H9 (cell line): ENCODE measurements at regions not wholly inside any gene's neighbourhood (a gene's known extent, or its start where the extent isn't known, plus 50 kb on each side); places are given as distances from the start of the nearest gene placed in this dataset.

Experiments used
- DNase-seq: peaks from one replicate; pipeline ENCODE4 v3.0.0-alpha.2; 2017
- H2AFZ ChIP-seq: one replicate; pipeline ENCODE4 v1.6.1; 2013; ENCODE audit warnings: mild to moderate bottlenecking, low read length, control low read depth, moderate library complexity
- H2AK5ac ChIP-seq: 2 replicates; pipeline ENCODE4 v1.6.1; 2013; ENCODE audit warnings: low read length, control low read depth, mixed read lengths; ENCODE audit not compliant: insufficient read length
- H2BK120ac ChIP-seq: one replicate; pipeline ENCODE4 v1.6.1; 2013; ENCODE audit warnings: low read depth, mild to moderate bottlenecking, low read length, control low read depth, inconsistent platforms; ENCODE audit not compliant: poor library complexity, severe bottlenecking
- H2BK12ac ChIP-seq: 2 replicates; pipeline ENCODE4 v1.6.1; 2013; ENCODE audit warnings: low read length, control low read depth, mixed read lengths, low read depth; ENCODE audit not compliant: insufficient read length
- H2BK15ac ChIP-seq: 2 replicates; pipeline ENCODE4 v1.6.1; 2013; ENCODE audit warnings: low read depth, low read length, control low read depth
- H2BK20ac ChIP-seq: one replicate; pipeline ENCODE4 v1.6.1; 2013; ENCODE audit warnings: low read depth, mild to moderate bottlenecking, low read length, control low read depth, inconsistent platforms; ENCODE audit not compliant: poor library complexity, severe bottlenecking
- H2BK5ac ChIP-seq: 2 replicates; pipeline ENCODE4 v1.6.1; 2013; ENCODE audit warnings: low read length, control low read depth, mixed read lengths; ENCODE audit not compliant: insufficient read length
- H3K14ac ChIP-seq: 2 replicates; pipeline ENCODE4 v1.6.1; 2013; ENCODE audit warnings: low read length, control low read depth; ENCODE audit not compliant: insufficient read depth
- H3K18ac ChIP-seq: 2 replicates; pipeline ENCODE4 v1.6.1; 2013; ENCODE audit warnings: low read depth, mild to moderate bottlenecking, mixed read lengths, low read length, control low read depth; ENCODE audit not compliant: insufficient read length
- H3K23ac ChIP-seq: 2 replicates; pipeline ENCODE4 v1.6.1; 2013; ENCODE audit warnings: low read length, control low read depth, mixed read lengths, low read depth; ENCODE audit not compliant: insufficient read length
- H3K23me2 ChIP-seq: 2 replicates; pipeline ENCODE4 v1.6.1; 2013; ENCODE audit warnings: low read depth, mild to moderate bottlenecking, mixed read lengths, low read length, control low read depth; ENCODE audit not compliant: insufficient read length, poor library complexity, severe bottlenecking
- H3K27ac ChIP-seq: 2 replicates; pipeline ENCODE4 v1.5.1; 2013; ENCODE audit warnings: low read length, control low read depth, mixed read lengths, low read depth; ENCODE audit not compliant: insufficient read length
- H3K27me3 ChIP-seq: 2 replicates; pipeline ENCODE4 v1.6.1; 2013; ENCODE audit warnings: low read length, control low read depth, inconsistent platforms; ENCODE audit not compliant: insufficient read depth
- H3K4ac ChIP-seq: 2 replicates; pipeline ENCODE4 v1.6.1; 2013; ENCODE audit warnings: low read depth, mild to moderate bottlenecking, control low read depth, inconsistent platforms, low read length, moderate library complexity
- H3K4me1 ChIP-seq: 2 replicates; pipeline ENCODE4 v1.6.1; 2013; ENCODE audit warnings: low read length, control low read depth, inconsistent platforms; ENCODE audit not compliant: insufficient read depth
- H3K4me2 ChIP-seq: 2 replicates; pipeline ENCODE4 v1.6.1; 2013; ENCODE audit warnings: low read length, control low read depth, mixed read lengths; ENCODE audit not compliant: insufficient read length, insufficient read depth
- H3K56ac ChIP-seq: 2 replicates; pipeline ENCODE4 v1.6.1; 2013; ENCODE audit warnings: low read depth, mild to moderate bottlenecking, mixed read lengths, low read length, control low read depth; ENCODE audit not compliant: insufficient read length
- H3K79me1 ChIP-seq: 2 replicates; pipeline ENCODE4 v1.6.1; 2013; ENCODE audit warnings: low read depth, mild to moderate bottlenecking, moderate library complexity, low read length, control low read depth, inconsistent platforms; ENCODE audit not compliant: insufficient read depth, poor library complexity, severe bottlenecking
- H3K79me2 ChIP-seq: 2 replicates; pipeline ENCODE4 v1.6.1; 2013; ENCODE audit warnings: low read length, control low read depth, inconsistent platforms; ENCODE audit not compliant: insufficient read depth
- H3K9ac ChIP-seq: 2 replicates; pipeline ENCODE4 v1.6.1; 2013; ENCODE audit warnings: low read length, control low read depth, mixed read lengths; ENCODE audit not compliant: insufficient read length; ENCODE audit errors: extremely low read depth
- H3K9me3 ChIP-seq: one replicate; pipeline ENCODE4 v1.6.1; 2013; ENCODE audit warnings: low read depth, low read length, inconsistent platforms; ENCODE audit not compliant: control insufficient read depth
- H3T11ph ChIP-seq: one replicate; pipeline ENCODE4 v1.6.1; 2013; ENCODE audit warnings: mild to moderate bottlenecking, low read length, control low read depth, inconsistent platforms
- H4K20me1 ChIP-seq: one replicate; pipeline ENCODE4 v1.6.1; 2013; ENCODE audit not compliant: control insufficient read depth, insufficient read length, insufficient read depth
- H4K5ac ChIP-seq: 2 replicates; pipeline ENCODE4 v1.6.1; 2013; ENCODE audit warnings: low read depth, mild to moderate bottlenecking, mixed read lengths, low read length, control low read depth; ENCODE audit not compliant: insufficient read length
- H4K8ac ChIP-seq: replicated peaks from 2 replicates; pipeline ENCODE4 v1.6.1; 2013; ENCODE audit warnings: low read length, control low read depth, mixed read lengths, low read depth; ENCODE audit not compliant: insufficient read length
- H4K91ac ChIP-seq: 2 replicates; pipeline ENCODE4 v1.6.1; 2013; ENCODE audit warnings: low read depth, mild to moderate bottlenecking, moderate library complexity, mixed read lengths, low read length, control low read depth; ENCODE audit not compliant: insufficient read length
- H3K27ac Mint-ChIP-seq, 3 experiments: 2 replicates in 2 of 3; 3 replicates in 1 of 3; pipeline ENCODE4 v1.8.0; 2020 to 2021; ENCODE audit warnings: mixed read lengths in 3 of 3, mild to moderate bottlenecking in 1 of 3, moderate library complexity in 1 of 3
- H3K27me3 Mint-ChIP-seq: 2 replicates; pipeline ENCODE4 v1.8.0; 2021; ENCODE audit warnings: low read depth, mild to moderate bottlenecking, moderate library complexity, mixed read lengths
- H3K36me3 Mint-ChIP-seq, 3 experiments: 2 replicates in 2 of 3; 3 replicates in 1 of 3; pipeline ENCODE4 v1.8.0; 2020 to 2021; ENCODE audit warnings: low read depth in 3 of 3, mixed read lengths in 3 of 3; ENCODE audit not compliant: insufficient read depth in 1 of 3
- H3K4me1 Mint-ChIP-seq, 2 experiments: 2 replicates each; pipeline ENCODE4 v1.8.0; 2020; ENCODE audit warnings: mixed read lengths in 2 of 2
- H3K4me3 Mint-ChIP-seq, 2 experiments: 2 replicates in 1 of 2; 3 replicates in 1 of 2; pipeline ENCODE4 v1.8.0; 2020 to 2021; ENCODE audit warnings: mild to moderate bottlenecking in 2 of 2, mixed read lengths in 2 of 2, moderate library complexity in 1 of 2
- H3K9me3 Mint-ChIP-seq, 2 experiments: 2 replicates in 1 of 2; 3 replicates in 1 of 2; pipeline ENCODE4 v1.8.0; 2020; ENCODE audit warnings: mild to moderate bottlenecking in 2 of 2, mixed read lengths in 2 of 2, moderate library complexity in 1 of 2
- CTCF ChIP-seq: fragments of 200-600 bp; sonication (generic); conservative IDR thresholded peaks from 3 replicates; pipeline ENCODE4 v1.8.0; 2021; ENCODE audit warnings: antibody characterized with exemption, mild to moderate bottlenecking
- WGBS: extraction: QIAGEN DNeasy Blood & Tissue Kit; methylation state at CpG from one replicate; pipeline ENCODE4 v1.1.7; 2013; ENCODE audit warnings: missing lambda C conversion rate, low lambda C conversion rate, mixed read lengths; ENCODE audit not compliant: insufficient read length; ENCODE audit errors: extremely low coverage; 5-methylcytosine and 5-hydroxymethylcytosine counted together

DNA sequence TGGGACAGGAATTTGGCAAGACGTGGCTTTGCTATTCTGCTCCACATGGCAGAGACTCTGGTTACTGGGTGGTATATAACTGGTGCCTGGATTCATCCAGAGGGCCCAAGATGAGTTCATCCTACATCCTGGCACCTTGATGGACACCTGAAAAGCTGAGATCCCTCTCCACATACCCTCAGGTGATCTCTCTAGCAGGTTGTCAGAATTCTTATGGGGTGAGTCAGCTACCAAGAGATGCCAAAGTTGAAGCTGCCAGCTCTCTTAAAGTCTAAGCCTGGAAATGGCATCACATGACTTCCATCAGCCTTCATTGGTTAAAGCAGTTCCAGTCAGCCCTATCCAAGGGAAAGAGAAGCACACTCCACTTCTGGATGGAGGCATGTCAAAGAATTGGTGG lies 300.7 kb upstream of the SEL1L start:
- H3K27me3 ChIP-seq: no peaks in the 10 kb centered on the region
- H2BK15ac ChIP-seq: no peak overlapping the region
- H4K20me1 ChIP-seq: no peaks in the 10 kb centered on the region
- H3K4ac ChIP-seq: no peak overlapping the region
- no peak overlapping the region for H3K14ac ChIP-seq
- WGBS: no CpG with 5 or more reads among the region's 1 CpG
- H2BK5ac ChIP-seq: no peak overlapping the region
- H3T11ph ChIP-seq: no peak overlapping the region
- H4K8ac ChIP-seq: no peak overlapping the region
- Mint-ChIP-seq H3K4me1 (peaks cover 4 to 5% of the 10 kb centered on the region in 2 experiments), H3K27ac (no peak overlapping the region), H3K36me3 (peaks cover 7 to 20% (median 15%) of the 10 kb centered on the region in 3 experiments), H3K9me3 (peaks cover 20 to 34% of the 10 kb centered on the region in 2 experiments), H3K4me3 (no peak overlapping the region), H3K27me3 (no peaks in the 10 kb centered on the region; the same call in 1 of the 2 replicates)
- no peak overlapping the region for H4K91ac ChIP-seq
- H3K79me2 ChIP-seq: no peaks in the 10 kb centered on the region
- no peak overlapping the region for H2BK12ac ChIP-seq
- no peak for TF ChIP-seq CTCF
- no peaks in the 10 kb centered on the region for H3K79me1 ChIP-seq
- DNase-seq: no peak
- no peak overlapping the region for H3K4me2 ChIP-seq
- H3K4me1 ChIP-seq: no peaks in the 10 kb centered on the region
- H3K23ac ChIP-seq: no peak overlapping the region
- H3K9ac ChIP-seq: no peak overlapping the region
- H3K18ac ChIP-seq: no peak overlapping the region
- H2BK20ac ChIP-seq: no peak overlapping the region
- H3K56ac ChIP-seq: no peak overlapping the region
- H3K23me2 ChIP-seq: no peaks in the 10 kb centered on the region
- no peak overlapping the region for H4K5ac ChIP-seq
- H3K27ac ChIP-seq: no peak overlapping the region
- H2AK5ac ChIP-seq: no peak overlapping the region
- no peak overlapping the region for H2AFZ ChIP-seq
- no peak overlapping the region for H2BK120ac ChIP-seq
- H3K9me3 ChIP-seq: no peaks in the 10 kb centered on the region
